ENCODE measurements at regions not wholly inside any gene's neighbourhood (a gene's known extent, or its start where the extent isn't known, plus 50 kb on each side); places are given as distances from the start of the nearest gene placed in this dataset.

DNA sequence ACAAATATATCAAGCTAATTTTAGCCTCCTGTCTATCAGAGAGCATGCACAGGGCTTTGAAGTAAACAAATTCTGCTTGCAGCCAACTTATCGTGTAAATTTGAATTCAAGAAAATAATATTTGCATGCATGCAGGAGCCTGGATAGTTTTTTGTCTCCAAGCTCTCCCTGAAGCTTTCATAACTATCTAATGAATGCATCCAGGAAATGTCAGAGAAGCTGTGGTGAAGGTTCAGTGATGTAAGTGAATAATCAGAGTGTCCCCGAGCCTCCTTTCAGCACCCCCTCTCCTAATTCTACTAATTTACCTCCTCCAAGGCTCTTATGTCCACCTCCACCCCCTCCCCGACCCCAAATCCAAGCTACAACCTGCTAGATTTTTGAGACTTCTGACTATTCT is 172.0 kb upstream of the ZNF32 start:
- DNase-seq (ENCODE audit: low read depth): no peak

DNA sequence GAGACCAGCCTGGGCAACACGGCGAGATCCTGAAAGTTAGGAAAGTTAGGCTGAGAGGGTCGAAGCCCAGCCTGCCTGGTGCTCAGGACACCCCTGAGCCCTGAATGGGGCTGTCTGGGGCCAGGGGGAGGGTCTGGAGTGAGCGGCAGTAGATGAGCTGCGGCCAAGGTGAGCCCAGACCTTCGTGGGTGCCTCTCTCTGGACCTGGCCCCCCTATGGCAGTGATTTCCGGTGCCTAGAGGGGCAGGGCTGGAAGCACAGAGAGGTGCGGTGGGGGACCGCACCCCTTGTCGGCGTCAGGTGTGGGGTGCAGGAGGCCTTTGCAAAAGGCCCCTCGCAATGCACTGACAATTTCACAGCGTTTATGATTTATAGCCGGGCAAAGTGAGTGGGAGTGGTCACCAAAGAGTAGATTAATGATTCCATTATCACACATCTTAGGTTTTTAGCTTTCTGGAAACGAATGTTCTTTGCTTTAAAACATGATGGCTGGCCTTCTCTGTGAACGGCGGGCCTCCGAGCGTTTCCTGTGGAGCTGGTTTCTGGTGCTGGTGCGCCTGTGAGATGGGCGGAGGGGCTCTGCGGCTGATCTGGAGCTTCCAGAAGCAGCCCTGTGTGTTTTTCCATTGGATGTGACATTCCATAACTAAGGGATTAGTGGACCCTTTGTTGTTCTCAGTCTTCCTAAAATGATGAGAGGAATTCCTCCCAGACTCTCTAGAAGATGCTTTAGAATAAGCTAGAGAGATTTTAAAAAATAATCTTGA is 171.0 kb upstream of the ZNF32 start:
- DNase-seq (ENCODE audit: low read depth): no peak

DNA sequence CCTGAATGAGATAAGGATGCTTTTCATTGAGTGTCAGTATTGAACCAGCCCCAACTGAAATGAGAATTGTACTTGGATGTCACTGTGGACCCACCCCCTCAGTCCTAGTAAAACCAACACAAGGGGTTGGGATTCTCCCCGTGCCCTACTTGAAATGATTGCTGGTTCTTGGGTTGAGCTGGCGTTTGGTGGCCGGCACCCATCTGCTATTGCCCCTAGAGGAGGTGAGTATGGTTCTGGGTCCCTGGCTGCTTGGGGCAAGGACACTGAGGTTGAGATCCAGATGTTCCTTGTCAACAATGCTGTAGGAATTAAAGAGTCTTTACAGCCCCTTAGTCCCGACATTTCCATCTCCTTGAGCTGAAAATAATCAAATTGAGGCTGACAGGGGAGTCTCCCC is 170.0 kb upstream of the ZNF32 start:
- DNase-seq (ENCODE audit: low read depth): no peak

DNA sequence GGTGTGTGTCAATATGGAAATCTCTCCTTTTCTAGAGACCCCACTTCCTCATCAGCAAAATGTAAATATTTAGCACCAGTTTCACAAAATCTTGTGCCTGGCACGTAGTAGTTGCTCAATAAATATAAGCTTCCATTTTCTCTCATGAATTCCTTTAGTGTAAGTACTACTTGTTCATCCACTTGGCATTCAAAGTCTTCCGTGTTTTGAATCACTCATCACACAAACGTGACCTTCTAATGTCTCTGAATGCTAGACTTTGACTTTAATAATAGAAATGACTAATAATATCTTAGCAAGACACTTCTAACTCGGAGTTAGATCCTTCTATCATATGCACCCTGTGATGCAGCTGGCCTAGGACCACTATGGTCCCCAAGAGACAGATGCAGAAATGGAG is 168.7 kb upstream of the ZNF32 start:
- DNase-seq (ENCODE audit: low read depth): no peak

DNA sequence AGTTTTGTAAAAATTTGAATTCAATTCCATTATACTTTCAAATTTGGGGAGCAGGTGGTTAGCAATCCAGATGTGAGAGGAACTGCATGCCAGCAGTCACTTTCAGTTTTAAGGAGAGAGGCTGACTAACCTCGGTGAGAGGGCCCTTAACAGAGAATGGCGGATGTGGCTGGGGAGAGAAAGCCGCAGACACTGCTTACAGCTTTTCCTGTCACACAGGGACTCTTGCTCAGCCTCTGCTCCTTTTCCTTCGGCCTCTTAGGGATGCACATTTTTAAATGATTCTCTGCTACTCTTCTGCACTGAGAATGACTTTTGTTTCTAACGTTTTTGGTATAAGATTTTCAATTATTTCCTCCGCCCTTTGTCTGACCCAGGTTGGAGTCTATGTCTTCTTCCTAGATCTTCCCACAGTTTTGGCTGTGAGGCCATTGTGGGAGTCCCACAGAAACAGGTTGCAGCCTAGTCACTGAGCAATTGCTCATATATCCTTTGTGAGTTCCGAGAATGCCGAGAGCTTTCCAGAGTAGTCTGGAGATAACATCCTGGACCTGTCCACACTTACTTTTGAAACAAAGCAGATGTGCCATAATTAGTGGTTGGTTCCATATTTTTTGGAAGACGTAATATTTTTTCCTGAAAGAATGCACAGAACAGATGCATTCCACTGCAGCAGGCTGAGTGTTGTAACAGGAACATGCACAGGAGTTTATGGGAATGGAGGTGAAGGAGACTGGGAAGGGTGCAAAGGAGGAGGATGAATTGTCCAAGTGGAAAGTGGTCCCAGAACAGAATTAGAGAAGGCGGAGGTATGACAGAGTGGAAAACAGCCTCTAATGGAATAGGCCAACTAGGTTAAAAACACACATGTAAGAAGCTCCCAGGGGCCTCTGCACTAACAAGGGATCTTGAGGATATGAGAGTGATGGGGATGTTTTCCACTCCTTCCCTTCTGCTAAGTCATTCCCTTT is 168.0 kb upstream of the ZNF32 start:
- peak; percentile 58 for DNase-seq (ENCODE audit: low read depth)

DNA sequence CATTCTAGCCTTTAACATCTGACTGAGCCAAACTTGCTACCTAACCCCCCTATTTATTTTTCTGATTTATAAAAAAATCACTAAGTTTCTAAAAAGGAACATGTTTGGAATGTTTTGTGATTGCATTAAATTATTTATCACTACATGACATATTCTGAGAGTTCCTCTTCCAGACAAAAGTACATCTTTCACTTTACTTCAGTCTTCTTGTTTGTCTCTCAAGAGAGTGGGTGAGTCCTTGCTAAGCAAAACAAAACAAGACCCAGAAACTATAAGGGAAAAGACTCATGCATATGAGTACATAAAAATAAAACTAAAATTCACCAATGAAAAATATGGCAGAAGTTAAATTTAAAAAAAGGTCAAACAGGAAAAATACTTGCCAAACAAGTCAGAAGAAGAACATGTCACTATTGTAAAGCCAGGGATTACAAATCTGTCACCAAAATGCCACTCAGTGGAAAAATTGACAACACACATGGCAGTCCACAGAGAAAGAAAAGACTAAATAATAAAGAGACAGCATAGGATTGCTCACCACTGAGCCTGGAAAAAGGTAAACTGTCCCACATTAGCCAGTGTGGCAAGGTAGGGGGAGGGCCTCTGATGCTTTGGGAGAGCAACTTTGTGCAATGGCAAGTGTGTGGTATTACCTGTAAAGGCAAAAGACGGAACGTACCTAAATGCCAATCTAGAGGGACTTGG is 166.7 kb upstream of the ZNF32 start:
- DNase-seq (ENCODE audit: low read depth): no peak

DNA sequence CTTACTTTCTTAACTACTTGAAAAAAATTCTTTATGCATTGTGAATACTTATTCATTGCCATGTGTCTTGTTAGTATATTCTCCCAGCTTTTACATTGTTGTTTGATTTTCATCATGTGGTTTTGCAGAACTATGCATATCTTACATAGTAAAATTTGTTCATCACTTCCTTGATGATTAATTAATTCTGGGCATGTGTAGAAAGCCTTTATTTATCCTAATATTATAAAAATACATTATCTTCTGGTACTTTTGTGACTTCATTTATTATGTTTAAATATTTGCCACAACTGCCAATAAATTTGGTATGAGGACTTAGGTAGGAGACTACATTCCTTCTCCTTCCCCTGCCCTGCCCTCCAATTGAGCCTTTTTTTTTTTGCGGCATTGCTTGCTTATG is 166.0 kb upstream of the ZNF32 start:
- no peak for DNase-seq (ENCODE audit: low read depth)

DNA sequence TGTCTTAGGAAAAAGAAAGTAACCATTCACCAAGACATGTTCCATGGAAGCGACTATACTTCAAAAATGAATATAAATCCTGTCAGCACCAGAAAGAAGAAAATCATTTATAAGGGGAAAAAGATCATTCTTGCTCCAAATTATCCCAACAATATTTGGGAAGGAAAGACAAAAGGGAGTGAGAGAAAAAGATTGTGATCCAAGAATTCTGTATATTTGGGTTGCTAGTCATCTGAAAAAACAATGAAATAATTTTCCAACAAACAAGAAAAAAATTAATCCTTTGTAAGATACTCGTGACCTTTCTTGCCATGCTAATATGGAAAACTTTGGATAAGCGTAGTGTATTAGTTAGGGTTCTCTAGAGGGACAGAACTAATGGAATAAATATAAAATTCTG is 163.2 kb upstream of the ZNF32 start:
- DNase-seq (ENCODE audit: low read depth): peak; percentile 40

DNA sequence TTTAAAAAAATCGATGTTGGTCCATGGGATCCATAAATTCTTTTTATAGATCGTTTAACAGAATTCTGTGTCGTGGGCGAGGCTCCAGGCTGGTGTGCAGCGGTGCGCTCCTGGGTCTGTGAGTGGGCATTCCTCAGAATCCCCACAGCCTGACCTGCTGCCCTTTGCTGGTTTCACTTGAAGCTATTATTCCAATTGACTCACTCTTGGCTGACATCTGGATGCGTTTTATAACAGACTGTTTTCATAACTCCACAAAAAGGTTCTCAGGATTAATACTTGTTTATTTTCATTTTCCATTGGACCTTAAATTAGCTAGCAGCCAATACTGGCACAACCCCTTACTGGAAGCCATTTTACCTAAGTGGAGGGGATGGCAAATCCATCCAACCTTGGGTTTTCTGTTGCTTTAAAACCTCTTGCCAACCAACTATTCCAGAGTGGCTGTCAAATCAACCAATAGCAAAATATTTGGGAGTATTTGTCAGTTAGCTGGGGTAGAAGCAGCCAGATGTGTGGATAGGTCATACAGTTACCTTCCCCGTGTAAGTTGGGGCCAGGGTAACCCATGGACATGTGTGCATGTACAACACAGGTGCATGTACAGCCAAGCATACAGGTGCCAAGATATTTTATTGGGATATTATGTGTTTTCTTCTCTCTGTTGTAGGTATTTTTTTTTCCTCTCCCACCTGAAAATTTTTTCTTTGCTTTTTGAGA is 160.7 kb upstream of the ZNF32 start:
- DNase-seq (ENCODE audit: low read depth): no peak

DNA sequence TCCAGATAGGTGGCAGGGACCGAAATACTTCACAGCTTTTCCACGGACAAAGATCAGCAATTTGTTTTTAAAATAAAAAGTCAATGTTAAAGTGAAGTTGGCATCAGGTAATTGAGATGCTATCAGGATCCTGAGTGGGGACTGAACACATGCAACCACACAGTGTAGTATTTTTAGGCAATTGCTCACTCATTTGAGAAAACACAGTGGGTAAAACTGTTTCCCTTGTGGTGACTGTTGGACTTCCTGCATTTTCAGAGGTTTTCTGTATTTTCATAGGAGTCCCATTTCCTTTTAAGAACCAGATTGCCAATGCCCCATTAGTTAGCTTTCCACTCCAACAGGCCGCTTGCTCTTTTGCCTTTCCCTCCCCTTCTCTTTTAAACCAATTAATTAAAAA is 159.5 kb upstream of the ZNF32 start:
- DNase-seq (ENCODE audit: low read depth): no peak

DNA sequence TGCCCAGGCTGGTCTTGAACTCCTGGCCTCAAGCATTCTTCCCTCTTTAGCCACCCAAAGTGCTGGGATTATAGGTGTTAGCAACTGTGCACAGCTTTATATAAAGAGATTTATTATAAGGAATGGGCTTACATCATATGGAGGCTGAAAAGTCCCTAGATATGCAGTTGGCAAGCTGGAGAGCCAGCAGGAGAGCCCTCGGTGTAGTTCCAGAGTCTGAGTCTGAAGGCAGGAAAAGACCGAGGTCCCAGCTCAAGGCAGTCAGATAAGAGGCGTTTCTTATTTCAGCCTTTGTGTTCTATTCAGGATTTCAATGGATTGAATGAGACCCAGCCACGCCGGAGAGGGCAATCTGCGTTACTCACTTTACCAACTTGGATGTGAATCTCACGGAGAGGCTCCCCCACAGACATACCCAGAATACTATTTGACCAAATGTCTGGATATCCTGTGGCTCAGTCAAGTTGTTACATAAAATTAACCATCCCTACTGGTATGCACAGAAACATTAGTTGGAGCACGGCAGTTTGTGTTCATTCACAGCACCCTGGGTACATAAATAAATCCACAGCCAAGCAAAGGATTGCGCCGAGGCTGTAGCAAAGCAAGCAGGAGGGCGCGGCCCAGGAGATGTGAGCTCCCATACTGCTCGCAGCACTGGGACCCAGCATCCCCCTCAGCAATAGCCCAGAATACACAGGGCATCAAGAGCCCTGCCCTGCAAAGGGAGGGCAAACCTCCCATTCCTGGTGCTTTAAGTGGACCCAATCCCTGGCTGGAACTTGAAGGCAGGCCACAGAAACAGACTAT is 158.4 kb upstream of the ZNF32 start:
- DNase-seq (ENCODE audit: low read depth): no peak

DNA sequence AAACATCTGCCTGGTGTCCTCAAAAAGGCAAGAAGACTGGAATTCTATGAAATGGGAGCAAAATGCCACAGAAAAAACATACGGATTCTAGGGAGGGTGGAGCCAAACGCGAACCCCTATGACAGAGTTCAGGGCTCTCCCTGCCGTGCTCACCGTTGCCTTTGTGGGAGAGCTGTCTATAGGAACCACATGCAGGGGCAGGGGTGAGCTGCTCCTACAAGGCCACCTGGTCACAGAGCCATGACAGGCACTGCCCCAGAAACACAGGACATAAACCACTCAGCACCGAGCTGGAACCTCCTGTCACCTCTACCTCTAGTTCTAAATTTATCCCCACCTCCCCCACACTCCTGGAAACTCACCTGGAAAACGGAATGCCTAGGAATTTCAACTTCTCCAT is 155.1 kb upstream of the ZNF32 start:
- DNase-seq (ENCODE audit: low read depth): no peak

DNA sequence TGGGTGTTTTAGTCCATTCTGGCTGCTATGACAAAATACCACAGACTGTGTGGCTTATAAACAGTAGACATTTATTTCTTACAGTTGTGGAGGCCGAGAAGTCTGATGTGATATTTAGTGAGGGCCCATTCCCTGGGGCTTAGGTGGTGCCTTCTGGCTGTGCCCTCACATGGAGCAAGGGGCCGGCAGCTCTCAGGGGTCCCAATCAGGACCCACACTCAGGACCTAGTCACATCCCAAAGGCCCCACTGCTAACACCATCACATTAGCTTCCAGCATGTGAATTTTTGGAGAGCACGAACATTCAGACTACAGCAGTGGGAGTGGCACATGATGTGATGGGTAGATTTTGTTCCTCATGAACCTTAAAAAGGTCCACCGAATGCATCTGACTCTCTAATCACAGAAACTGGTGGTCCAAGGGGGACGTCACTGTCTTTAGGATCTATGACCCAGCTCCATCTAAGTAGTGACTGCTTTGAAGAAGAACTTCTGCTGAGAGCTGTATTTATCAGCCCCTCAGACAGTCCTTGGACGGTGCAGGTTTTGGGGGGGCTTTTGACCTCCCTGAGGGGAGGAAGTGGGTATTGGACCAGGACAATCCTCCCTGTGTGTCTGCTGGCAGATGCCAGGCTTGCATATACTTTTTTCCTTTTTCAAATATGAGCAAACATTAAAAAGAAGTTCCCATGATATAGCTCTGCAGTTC is 154.5 kb upstream of the ZNF32 start:
- DNase-seq (ENCODE audit: low read depth): no peak

DNA sequence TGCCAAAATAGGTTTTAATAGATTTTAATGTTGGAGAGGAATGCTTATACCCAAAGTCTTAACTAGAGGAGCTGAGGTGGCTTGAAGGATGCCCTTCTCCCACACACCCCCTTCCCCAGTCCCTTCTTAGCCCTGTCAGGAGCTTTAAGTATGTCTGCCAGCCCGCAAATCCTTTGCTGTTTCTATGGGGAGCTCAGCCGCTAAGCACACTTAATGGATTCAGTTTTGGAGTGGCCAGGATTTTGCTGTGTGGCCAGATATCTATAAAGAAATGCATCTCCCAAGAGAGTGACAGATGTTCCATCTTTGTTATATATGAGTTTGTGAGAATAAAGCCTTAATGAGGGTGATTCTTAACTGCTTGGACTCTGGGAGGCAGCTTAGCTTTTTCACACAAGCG is 152.9 kb upstream of the ZNF32 start:
- DNase-seq (ENCODE audit: low read depth): no peak

DNA sequence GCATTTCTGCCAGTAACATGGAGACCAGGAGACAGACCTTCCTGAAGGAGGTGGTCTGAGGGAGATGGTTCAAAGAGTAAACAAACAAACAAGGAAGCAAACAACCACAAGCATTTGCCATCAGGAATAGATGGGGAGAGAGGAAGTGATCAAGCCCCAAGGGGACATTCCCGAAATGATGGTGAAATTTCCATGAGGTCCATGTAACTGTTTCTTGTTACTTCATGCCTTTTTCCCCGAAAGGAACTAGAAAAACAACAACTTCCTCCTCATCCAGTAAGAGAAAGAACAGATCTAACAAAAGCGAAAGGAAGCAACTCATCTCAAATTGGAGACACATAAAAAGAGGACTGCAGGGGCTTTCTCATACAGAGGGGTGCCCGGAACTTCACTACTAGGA is 152.5 kb upstream of the ZNF32 start:
- no peak for DNase-seq (ENCODE audit: low read depth)

DNA sequence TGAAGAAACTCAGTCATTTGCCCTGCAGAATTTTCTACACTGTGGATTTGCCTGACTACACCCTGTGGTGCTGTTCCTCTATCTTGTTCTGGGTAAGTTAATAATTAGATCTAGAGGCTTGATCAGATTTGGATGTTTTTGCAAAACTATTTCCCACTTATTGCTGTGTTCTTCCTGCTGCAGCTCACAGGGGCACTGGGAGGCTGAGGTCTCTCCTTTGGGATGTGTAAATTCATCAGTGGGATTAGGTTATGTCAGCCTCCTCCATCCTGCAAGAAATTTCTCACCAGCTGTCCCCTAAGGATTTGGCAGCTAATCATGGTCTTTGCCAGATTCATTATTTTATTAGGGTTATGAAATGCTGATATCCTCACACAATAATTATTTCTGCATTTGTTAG is 148.1 kb upstream of the ZNF32 start:
- DNase-seq (ENCODE audit: low read depth): no peak

DNA sequence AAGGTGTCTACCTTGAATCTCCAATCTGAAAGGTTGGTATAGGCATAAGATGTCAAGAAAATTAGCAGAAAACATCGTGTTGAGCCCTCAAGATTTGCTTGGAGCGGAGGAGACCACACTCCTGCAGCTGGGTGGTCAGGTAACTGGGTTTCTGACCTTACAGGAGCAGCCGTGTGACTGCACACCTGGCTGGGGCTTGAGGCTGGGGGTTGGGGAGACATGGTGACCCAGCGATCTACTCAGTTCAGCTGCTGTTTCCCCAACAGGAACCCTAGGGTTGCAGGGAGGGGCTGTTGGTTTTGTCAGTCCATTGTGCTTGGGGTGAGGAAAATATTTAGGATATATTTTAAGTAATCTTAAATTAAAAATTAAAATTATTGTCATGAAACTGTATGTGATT is 147.0 kb upstream of the ZNF32 start:
- DNase-seq (ENCODE audit: low read depth): no peak

DNA sequence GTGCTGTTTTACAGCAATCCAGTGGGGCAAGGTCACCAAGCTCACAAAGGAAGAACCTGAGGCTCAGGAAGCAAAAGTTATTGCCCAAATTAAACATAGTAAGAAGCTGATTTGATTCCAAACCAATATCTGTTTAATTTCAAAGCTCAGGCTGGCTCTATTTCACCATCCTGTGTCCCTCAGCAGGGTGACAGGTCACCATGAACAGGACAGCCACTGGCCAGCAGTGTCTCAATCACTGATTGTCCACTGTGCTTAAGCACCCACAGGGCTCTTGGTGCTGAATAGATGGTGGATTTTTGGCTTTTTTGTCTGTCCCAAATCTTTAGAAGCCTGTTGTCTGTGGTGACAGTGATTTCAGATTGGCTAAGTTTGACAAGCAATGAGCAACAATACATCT is 146.4 kb upstream of the ZNF32 start:
- no peak for DNase-seq (ENCODE audit: low read depth)

DNA sequence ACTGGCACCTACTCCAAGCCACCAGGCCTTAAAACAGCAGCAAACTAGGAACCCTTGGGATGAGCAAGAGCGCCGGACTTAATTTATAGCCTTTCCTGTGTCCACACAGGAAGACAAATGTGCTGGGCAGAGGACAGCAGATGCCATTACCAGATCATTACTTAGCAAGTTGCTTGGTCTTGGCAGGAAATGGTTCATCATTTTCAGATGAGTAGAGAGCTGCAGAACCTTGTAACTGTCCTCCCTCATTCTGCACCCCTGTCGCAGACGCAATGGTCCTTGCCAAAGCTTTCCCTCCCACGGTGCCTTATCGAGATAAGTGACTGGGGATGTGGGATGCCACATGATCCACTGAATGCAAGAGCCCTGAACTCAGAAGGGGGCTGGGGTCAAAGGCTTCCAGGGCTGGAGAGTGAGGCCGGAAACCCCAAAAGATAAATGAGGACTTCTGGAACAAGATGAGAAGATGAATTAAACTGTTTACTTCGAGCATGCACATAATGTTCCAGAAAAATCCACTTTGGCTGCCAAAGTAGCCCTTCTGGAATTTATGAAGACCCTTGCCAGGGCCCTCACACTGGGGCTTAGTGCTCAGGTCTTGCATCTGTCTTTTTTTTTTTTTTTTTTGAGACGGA is 145.6 kb upstream of the ZNF32 start:
- DNase-seq (ENCODE audit: low read depth): no peak

DNA sequence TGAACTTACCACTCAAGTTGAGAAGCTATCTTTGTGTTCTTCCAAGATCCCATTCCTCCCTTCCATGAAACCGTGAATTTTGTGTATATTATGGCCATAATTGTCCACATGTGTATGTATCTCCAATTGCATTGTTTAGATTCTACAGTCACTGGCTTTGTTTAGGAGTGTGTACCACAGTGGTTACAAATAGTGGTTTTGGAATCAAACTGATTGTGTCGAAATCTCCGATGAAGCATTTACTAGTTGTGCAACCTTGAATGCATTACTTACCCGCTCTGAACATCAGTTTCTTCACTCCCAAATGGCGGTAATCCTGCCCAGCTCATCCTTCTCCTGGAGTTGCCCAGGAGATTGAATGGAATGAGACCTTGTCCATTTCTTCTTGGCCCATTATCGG is 145.0 kb upstream of the ZNF32 start:
- DNase-seq (ENCODE audit: low read depth): no peak
